ENCODE measurements at regions not wholly inside any gene's neighbourhood (a gene's known extent, or its start where the extent isn't known, plus 50 kb on each side); places are given as distances from the start of the nearest gene placed in this dataset.
"Not testable (repeated sequence)": the region's sequence is repeated elsewhere in the genome, so short reads cannot be mapped to it uniquely, and the experiment has no call there.

DNA sequence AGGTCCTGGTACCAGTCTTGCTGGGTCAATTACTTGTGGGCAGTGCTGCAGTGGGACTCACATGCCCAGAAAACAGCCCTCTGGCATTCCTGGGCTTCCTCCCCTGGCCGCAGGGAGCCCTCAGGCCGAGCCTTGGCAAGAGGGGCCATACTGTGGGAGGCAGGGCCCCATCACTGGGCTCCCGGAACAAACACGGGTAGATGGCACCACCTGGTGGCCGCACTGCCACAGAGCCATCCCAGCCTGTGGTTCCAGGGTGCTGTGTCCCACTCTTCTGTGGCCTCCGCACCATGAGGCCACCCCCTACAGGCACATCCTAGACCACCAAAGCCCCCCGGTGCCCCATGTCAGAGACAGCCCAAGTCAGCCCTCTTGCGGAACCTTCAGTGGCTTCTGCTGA lies 123.3 kb upstream of the ZSCAN2 start:
- H3K9me3 ChIP-seq (ENCODE audit: control insufficient read depth, low read length); H3K27me3 ChIP-seq (ENCODE audit: control insufficient read depth in 1 of 2, insufficient read depth in 2 of 2, low read length in 1 of 2); DNase-seq; H3K36me3 ChIP-seq (ENCODE audit: control insufficient read depth in 1 of 2, insufficient read depth in 2 of 2, low read length in 1 of 2); H3K27ac ChIP-seq (ENCODE audit: low read depth in 1 of 2, low read length in 2 of 2); H3K4me3 ChIP-seq (ENCODE audit: low read length in 2 of 2); H3K4me1 ChIP-seq (ENCODE audit: control insufficient read depth in 1 of 2, insufficient read depth in 2 of 2, low read length in 2 of 2); intact Hi-C loops (cut with DNase I): not testable (repeated sequence)
- no CpG with 5 or more reads among the region's 8 CpGs for WGBS, 2 donors
- ATAC-seq (ENCODE audit: low FRiP score): peak; percentile 80

DNA sequence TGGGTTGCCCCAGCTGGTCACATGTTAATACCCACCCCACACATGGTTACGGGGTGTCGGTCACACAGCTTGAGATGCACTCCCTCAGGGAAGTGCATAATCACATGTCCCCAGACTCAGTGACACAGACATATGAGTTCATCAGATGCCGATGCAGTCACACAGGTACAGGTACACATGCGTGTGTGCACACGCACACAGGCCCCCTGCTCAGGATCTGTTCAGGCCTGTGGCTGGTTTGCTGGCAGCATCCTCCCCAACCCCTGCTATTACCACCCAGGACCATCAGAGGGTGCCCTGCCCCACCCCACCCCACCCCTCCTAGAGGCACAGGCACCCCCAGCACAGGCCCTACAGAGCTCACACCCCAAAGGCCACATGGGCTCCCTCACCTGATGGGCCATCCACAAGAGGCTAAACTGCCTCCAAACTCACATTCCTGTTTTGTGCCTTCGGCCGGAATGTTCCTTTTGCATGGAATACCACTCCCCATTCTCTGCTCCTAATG lies 120.6 kb upstream of the ZSCAN2 start:
- H3K4me1 ChIP-seq (ENCODE audit: control insufficient read depth in 1 of 2, insufficient read depth in 2 of 2, low read length in 2 of 2); H3K9me3 ChIP-seq (ENCODE audit: control insufficient read depth, low read length); H3K36me3 ChIP-seq (ENCODE audit: control insufficient read depth in 1 of 2, insufficient read depth in 2 of 2, low read length in 1 of 2); ATAC-seq (ENCODE audit: low FRiP score); intact Hi-C loops (cut with DNase I); H3K27ac ChIP-seq (ENCODE audit: low read depth in 1 of 2, low read length in 2 of 2); DNase-seq; H3K27me3 ChIP-seq (ENCODE audit: control insufficient read depth in 1 of 2, insufficient read depth in 2 of 2, low read length in 1 of 2); H3K4me3 ChIP-seq (ENCODE audit: low read length in 2 of 2): not testable (repeated sequence)
- no CpG with 5 or more reads among the region's 7 CpGs for WGBS, 2 donors

DNA sequence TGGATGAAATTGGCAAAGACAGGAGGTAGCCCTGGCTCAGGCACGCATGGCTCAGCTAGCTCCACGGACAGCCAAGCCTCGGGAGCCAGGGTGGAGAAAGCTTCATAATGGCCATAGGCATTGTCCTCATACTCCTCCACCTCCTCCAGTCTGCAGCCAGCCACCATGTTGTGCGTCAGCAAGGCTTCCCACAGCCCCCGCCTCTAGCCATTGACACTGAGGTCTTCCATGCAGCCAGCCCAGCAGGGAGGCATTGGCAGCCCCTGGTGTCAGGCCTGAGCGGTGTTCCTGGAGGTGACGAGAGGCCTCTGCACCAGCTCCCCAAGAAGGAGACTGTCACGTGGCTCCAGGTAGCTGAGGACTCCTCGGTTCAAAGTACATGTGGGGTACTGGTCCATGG lies 117.0 kb upstream of the ZSCAN2 start:
- H3K36me3 ChIP-seq (ENCODE audit: control insufficient read depth in 1 of 2, insufficient read depth in 2 of 2, low read length in 1 of 2); H3K4me1 ChIP-seq (ENCODE audit: control insufficient read depth in 1 of 2, insufficient read depth in 2 of 2, low read length in 2 of 2); H3K9me3 ChIP-seq (ENCODE audit: control insufficient read depth, low read length); H3K4me3 ChIP-seq (ENCODE audit: low read length in 2 of 2); ATAC-seq (ENCODE audit: low FRiP score); intact Hi-C loops (cut with DNase I); H3K27ac ChIP-seq (ENCODE audit: low read depth in 1 of 2, low read length in 2 of 2); H3K27me3 ChIP-seq (ENCODE audit: control insufficient read depth in 1 of 2, insufficient read depth in 2 of 2, low read length in 1 of 2): not testable (repeated sequence)
- DNase-seq: peak in 1 of 2 donors; percentile 70
- 92% methylated on average over 2 of the region's 9 CpGs; no CpG with 5 or more reads in 1 of the 2 donors for WGBS, 2 donors

DNA sequence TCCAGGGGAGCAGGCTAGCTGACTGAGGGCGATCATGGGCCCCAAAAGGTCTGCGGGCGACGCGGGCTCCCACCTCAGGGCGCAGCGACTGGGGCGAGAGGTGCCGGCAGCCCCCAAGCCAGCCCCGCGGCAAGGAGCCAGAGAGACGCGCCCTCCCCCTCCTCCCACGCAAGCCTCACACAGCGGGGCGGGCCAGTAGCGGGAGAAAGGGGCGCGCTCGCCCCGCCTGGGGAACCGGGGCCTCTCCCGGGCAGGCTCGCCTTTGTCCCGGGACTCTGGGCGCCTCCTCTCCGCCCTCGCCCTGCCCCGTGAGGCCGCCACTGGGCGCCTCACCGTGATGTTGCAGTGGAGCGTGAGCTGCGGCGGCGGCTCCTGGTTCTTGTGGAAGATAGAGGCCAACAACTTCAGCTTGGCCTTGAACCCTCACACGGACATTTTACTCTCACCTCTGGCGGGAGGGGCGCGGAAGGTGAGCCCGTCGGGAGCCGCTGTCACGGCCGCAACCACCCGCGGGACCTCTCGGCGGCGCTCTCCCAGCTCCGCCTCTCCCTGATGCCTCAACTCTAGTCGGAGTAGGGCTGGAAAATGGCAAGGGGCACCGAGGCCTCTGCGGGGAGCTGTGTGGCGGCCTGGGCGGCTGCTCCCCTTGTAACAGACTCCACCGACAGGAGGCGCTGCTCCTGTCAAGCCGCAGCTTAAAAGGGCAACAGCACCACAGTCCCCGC lies 100.5 kb upstream of the ZSCAN2 start:
- intact Hi-C loops (cut with DNase I); H3K27ac ChIP-seq (ENCODE audit: low read depth in 1 of 2, low read length in 2 of 2); H3K4me1 ChIP-seq (ENCODE audit: control insufficient read depth in 1 of 2, insufficient read depth in 2 of 2, low read length in 2 of 2); H3K4me3 ChIP-seq (ENCODE audit: low read length in 2 of 2); H3K36me3 ChIP-seq (ENCODE audit: control insufficient read depth in 1 of 2, insufficient read depth in 2 of 2, low read length in 1 of 2); H3K9me3 ChIP-seq (ENCODE audit: control insufficient read depth, low read length); ATAC-seq (ENCODE audit: low FRiP score); H3K27me3 ChIP-seq (ENCODE audit: control insufficient read depth in 1 of 2, insufficient read depth in 2 of 2, low read length in 1 of 2): not testable (repeated sequence)
- peak; percentile 15 to 83 for DNase-seq
- 0% methylated on average over 8 to 11 of the region's 60 CpGs for WGBS, 2 donors

DNA sequence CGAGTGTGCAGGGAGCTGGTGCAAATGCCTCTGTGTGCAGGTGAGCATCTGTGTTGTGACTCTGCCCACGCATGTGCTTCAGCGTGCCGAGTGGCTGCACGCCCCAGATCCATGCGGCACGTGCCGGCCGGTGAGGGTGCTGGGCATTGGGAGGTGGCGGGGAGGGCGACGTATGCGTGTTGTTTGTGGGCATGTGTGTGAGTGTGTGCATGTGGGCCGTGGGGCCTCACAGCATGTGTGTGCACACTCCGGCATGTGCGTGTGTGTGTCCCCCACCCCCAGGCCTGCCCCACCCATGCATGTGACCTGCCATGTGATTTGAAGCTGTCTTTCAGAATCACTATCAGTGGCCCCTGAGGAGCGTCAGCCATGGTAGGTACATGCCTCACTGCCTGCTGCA lies 97.7 kb upstream of the ZSCAN2 start:
- ATAC-seq (ENCODE audit: low FRiP score); H3K4me1 ChIP-seq (ENCODE audit: control insufficient read depth in 1 of 2, insufficient read depth in 2 of 2, low read length in 2 of 2); H3K36me3 ChIP-seq (ENCODE audit: control insufficient read depth in 1 of 2, insufficient read depth in 2 of 2, low read length in 1 of 2); H3K4me3 ChIP-seq (ENCODE audit: low read length in 2 of 2); H3K9me3 ChIP-seq (ENCODE audit: control insufficient read depth, low read length); H3K27ac ChIP-seq (ENCODE audit: low read depth in 1 of 2, low read length in 2 of 2); intact Hi-C loops (cut with DNase I); H3K27me3 ChIP-seq (ENCODE audit: control insufficient read depth in 1 of 2, insufficient read depth in 2 of 2, low read length in 1 of 2): not testable (repeated sequence)
- 98% methylated on average over 5 of the region's 17 CpGs; no CpG with 5 or more reads in 1 of the 2 donors for WGBS, 2 donors
- DNase-seq: peak in 1 of 2 donors; percentile 43

DNA sequence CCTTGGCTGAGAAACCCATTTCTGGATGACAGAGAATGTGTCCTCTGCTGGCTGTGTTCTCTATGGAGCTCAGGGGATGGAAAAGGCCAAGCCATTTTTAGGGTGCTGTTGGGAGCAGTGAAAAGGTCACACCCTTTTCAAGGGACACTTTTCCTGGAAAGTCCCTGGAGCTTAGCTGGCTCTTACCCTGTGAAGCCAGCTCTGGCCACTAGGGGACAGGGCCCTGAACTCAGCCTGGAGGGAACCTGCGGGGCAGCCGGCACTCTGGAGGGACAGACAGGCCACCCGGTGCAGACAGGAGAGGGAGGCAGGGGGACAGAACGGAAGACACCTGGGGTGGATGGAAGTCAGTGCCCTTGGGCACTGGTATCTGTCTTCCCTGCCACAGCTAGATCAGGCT lies 95.3 kb upstream of the ZSCAN2 start:
- H3K27ac ChIP-seq (ENCODE audit: low read depth in 1 of 2, low read length in 2 of 2); H3K4me3 ChIP-seq (ENCODE audit: low read length in 2 of 2); H3K36me3 ChIP-seq (ENCODE audit: control insufficient read depth in 1 of 2, insufficient read depth in 2 of 2, low read length in 1 of 2); H3K4me1 ChIP-seq (ENCODE audit: control insufficient read depth in 1 of 2, insufficient read depth in 2 of 2, low read length in 2 of 2); DNase-seq; H3K9me3 ChIP-seq (ENCODE audit: control insufficient read depth, low read length); ATAC-seq (ENCODE audit: low FRiP score); intact Hi-C loops (cut with DNase I); H3K27me3 ChIP-seq (ENCODE audit: control insufficient read depth in 1 of 2, insufficient read depth in 2 of 2, low read length in 1 of 2): not testable (repeated sequence)
- WGBS, 2 donors: 91% methylated on average over 2 of the region's 4 CpGs; no CpG with 5 or more reads in 1 of the 2 donors

DNA sequence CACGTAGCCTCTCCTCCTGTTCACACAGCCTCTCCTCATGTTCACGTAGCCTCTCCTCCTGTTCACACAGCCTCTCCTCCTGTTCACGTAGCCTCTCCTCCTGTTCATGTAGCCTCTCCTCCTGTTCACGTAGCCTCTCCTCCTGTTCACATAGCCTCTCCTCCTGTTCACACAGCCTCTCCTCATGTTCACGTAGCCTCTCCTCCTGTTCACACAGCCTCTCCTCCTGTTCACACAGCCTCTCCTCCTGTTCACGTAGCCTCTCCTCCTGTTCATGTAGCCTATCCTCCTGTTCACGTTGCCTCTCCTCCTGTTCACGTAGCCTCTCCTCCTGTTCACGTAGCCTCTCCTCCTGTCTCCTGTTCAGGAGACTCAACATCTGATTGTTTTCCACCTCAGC lies 88.5 kb upstream of the ZSCAN2 start:
- H3K9me3 ChIP-seq (ENCODE audit: control insufficient read depth, low read length); H3K27me3 ChIP-seq (ENCODE audit: control insufficient read depth in 1 of 2, insufficient read depth in 2 of 2, low read length in 1 of 2); H3K4me1 ChIP-seq (ENCODE audit: control insufficient read depth in 1 of 2, insufficient read depth in 2 of 2, low read length in 2 of 2); H3K4me3 ChIP-seq (ENCODE audit: low read length in 2 of 2); intact Hi-C loops (cut with DNase I); DNase-seq; H3K36me3 ChIP-seq (ENCODE audit: control insufficient read depth in 1 of 2, insufficient read depth in 2 of 2, low read length in 1 of 2); ATAC-seq (ENCODE audit: low FRiP score); H3K27ac ChIP-seq (ENCODE audit: low read depth in 1 of 2, low read length in 2 of 2): not testable (repeated sequence)
- 92 to 94% methylated on average over 2 to 4 of the region's 9 CpGs for WGBS, 2 donors

DNA sequence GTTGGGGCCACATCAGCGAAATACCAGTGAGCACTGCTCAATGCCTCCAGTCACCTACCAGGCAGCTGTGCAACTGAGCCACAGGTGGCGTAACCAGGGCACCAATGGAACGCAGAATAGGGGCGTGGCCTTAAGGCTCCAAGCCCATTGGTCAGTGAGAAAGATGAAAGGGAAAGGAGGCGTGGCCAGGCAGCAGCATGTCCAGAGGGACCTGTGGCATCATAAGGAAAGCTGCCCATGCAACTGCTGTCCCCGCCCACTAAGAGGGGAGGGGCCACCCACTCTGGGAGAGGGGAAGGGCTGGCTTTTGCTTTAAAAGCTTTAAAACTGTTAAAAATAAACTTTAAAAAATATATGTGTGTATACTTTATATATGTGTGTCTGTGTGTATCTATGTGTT lies 84.0 kb upstream of the ZSCAN2 start:
- ATAC-seq (ENCODE audit: low FRiP score); H3K4me3 ChIP-seq (ENCODE audit: low read length in 2 of 2); H3K4me1 ChIP-seq (ENCODE audit: control insufficient read depth in 1 of 2, insufficient read depth in 2 of 2, low read length in 2 of 2); H3K36me3 ChIP-seq (ENCODE audit: control insufficient read depth in 1 of 2, insufficient read depth in 2 of 2, low read length in 1 of 2); H3K27ac ChIP-seq (ENCODE audit: low read depth in 1 of 2, low read length in 2 of 2); H3K9me3 ChIP-seq (ENCODE audit: control insufficient read depth, low read length); H3K27me3 ChIP-seq (ENCODE audit: control insufficient read depth in 1 of 2, insufficient read depth in 2 of 2, low read length in 1 of 2); intact Hi-C loops (cut with DNase I): not testable (repeated sequence)
- 90 to 97% methylated on average over 5 of the region's 6 CpGs for WGBS, 2 donors
- DNase-seq: peak in 1 of 2 donors; percentile 20
